Stomach (tissue), 8 donors: ENCODE measurements at regions not wholly inside any gene's neighbourhood (a gene's known extent, or its start where the extent isn't known, plus 50 kb on each side); places are given as distances from the start of the nearest gene placed in this dataset.

ENCODE experiments used
- DNase-seq, 2 donors: peaks; one replicate each; pipeline versions ENCODE4 v3.0.0 to v3.0.0-alpha.2; 2013 to 2019
- H3K27ac ChIP-seq, 5 donors: fragments of 200-600 bp in 4 of 5; sonication (generic) in 4 of 5; one replicate each; pipeline ENCODE4 v1.5.1; 2013 to 2019; ENCODE audit warnings: mild to moderate bottlenecking in 1 of 5, moderate library complexity in 1 of 5
- H3K27me3 ChIP-seq, 3 donors: fragments of 200-600 bp; sonication (generic); one replicate each; pipeline ENCODE4 v1.5.1; 2017 to 2019; ENCODE audit warnings: mixed run types in 1 of 3
- H3K36me3 ChIP-seq, 4 donors: fragments of 200-600 bp; sonication (generic); 1 replicate in 3 of 4; 2 replicates in 1 of 4; pipeline ENCODE4 v1.5.1; 2016 to 2019
- H3K4me1 ChIP-seq, 4 donors: fragments of 200-600 bp; sonication (generic); one replicate each; pipeline ENCODE4 v1.5.1; 2016 to 2019
- H3K4me3 ChIP-seq, 4 donors: fragments of 200-600 bp; sonication (generic) in 3 of 4; one replicate each; pipeline ENCODE4 v1.5.1; 2016 to 2019; ENCODE audit warnings: mild to moderate bottlenecking in 1 of 4
- H3K9me3 ChIP-seq, 4 donors: fragments of 200-600 bp; sonication (generic); one replicate each; pipeline ENCODE4 v1.5.1; 2016 to 2019
- CTCF ChIP-seq, 7 experiments: fragments of 450-650 bp in 4 of 7; fragments of 200-600 bp in 3 of 7; sonication (generic) in 3 of 7; IDR thresholded peaks; one replicate each; pipeline ENCODE4 v1.5.1; 2016 to 2019; ENCODE audit warnings: antibody characterized with exemption in 7 of 7, control low read depth in 2 of 7, mild to moderate bottlenecking in 1 of 7
- EP300 ChIP-seq: sonication (generic); formaldehyde crosslinking; IDR thresholded peaks from one replicate; pipeline ENCODE4 v1.6.1; 2017; ENCODE audit warnings: antibody characterized with exemption
- POLR2A ChIP-seq, 4 donors: fragments of 450-650 bp; IDR thresholded peaks; one replicate each; pipeline ENCODE4 v1.6.1; 2016; ENCODE audit warnings: antibody characterized with exemption in 4 of 4, control low read depth in 2 of 4, mild to moderate bottlenecking in 1 of 4, moderate library complexity in 1 of 4
- POLR2AphosphoS5 ChIP-seq, 3 donors: sonication (generic); formaldehyde crosslinking; IDR thresholded peaks; one replicate each; pipeline ENCODE4 v1.6.1; 2016; ENCODE audit warnings: antibody characterized with exemption in 3 of 3
- WGBS, 5 donors: extraction: QIAGEN DNeasy Blood & Tissue Kit in 3 of 5; methylation state at CpG; one replicate each; pipeline versions ENCODE4 v1.1.5 to v1.1.7; 2013 to 2018; 5-methylcytosine and 5-hydroxymethylcytosine counted together
- intact Hi-C: fragments of 100-400 bp; cut with DNase I; formaldehyde crosslinking; loops from one replicate; pipeline ENCODE4 v1.15.1; 2023; ENCODE audit warnings: low total_unique reads
- donor health status: healthy with polysubstance abuse.
- donor health status: Bipolar disorder and iron deficiency.
- donor health status: healthy.

- DNase-seq: peak in 1 of 2 donors; percentile 52
- Histone ChIP-seq H3K9me3 (no peaks in the 10 kb centered on the region), H3K27ac (no peak overlapping the region), H3K36me3 (no peaks in the 10 kb centered on the region), H3K27me3 (peaks cover 0 to 29% (median 14%) of the 10 kb centered on the region in 3 donors), H3K4me1 (peaks cover 0 to 12% (median 9%) of the 10 kb centered on the region in 4 donors), H3K4me3 (no peak overlapping the region)
- 36 to 50% (median 48%) methylated on average over 2 of the region's 2 CpGs for WGBS, 5 donors
- intact Hi-C loops: no loop called here
- TF ChIP-seq POLR2AphosphoS5 (IDR thresholded peaks at IDR 0.05): no peak
- TF ChIP-seq EP300: no peak
- TF ChIP-seq POLR2A (IDR thresholded peaks at IDR 0.05): no peak
- no peak for TF ChIP-seq CTCF (IDR thresholded peaks at IDR 0.05)
Observed at GRCh38 chr17:72222661-72223380, 102.0 kb downstream of the SOX9 start.

- intact Hi-C loops: no loop called here
- no peak overlapping the region for H3K27ac ChIP-seq
- 93 to 97% (median 95%) methylated on average over 11 of the region's 11 CpGs for WGBS, 5 donors
Observed at GRCh38 chr17:72223866-72224291, 103.1 kb downstream of the SOX9 start.

GRCh38 chr17:72226322-72226721 lies 105.5 kb downstream of the SOX9 start:
- no peaks in the 10 kb centered on the region for H3K36me3 ChIP-seq
- TF ChIP-seq EP300: no peak
- H3K9me3 ChIP-seq: no peaks in the 10 kb centered on the region
- H3K27me3 ChIP-seq: no peaks in the 10 kb centered on the region
- no peak overlapping the region for H3K4me3 ChIP-seq
- H3K27ac ChIP-seq: no peak overlapping the region
- intact Hi-C loops: no loop called here
- no peak for DNase-seq
- WGBS, 5 donors: 87 to 91% (median 90%) methylated on average over 3 of the region's 3 CpGs
- H3K4me1 ChIP-seq: no peaks in the 10 kb centered on the region

More at GRCh38 chr17:72223866-72224291, 103.1 kb downstream of the SOX9 start:
- DNase-seq: no peak
- Histone ChIP-seq H3K9me3 (no peaks in the 10 kb centered on the region), H3K27me3 (peaks cover 0 to 23% (median 14%) of the 10 kb centered on the region in 3 donors), H3K36me3 (no peaks in the 10 kb centered on the region), H3K4me3 (no peak overlapping the region), H3K4me1 (peaks cover 0 to 12% (median 9%) of the 10 kb centered on the region in 4 donors)
- no peak for TF ChIP-seq POLR2AphosphoS5 (IDR thresholded peaks at IDR 0.05)
- TF ChIP-seq POLR2A (IDR thresholded peaks at IDR 0.05): no peak

- WGBS, 5 donors: 69 to 81% (median 77%) methylated on average over 3 of the region's 3 CpGs
- H3K4me3 ChIP-seq: no peak overlapping the region
- no peak overlapping the region for H3K27ac ChIP-seq
- intact Hi-C loops: no loop called here
- H3K4me1 ChIP-seq: peaks cover 0 to 5% (median 0%) of the 10 kb centered on the region in 4 donors
- H3K9me3 ChIP-seq: no peaks in the 10 kb centered on the region
- no peak for DNase-seq
- peaks cover 0 to 12% (median 0%) of the 10 kb centered on the region in 3 donors for H3K27me3 ChIP-seq
- no peaks in the 10 kb centered on the region for H3K36me3 ChIP-seq
- TF ChIP-seq POLR2A (IDR thresholded peaks at IDR 0.05) (no peak), CTCF (IDR thresholded peaks at IDR 0.05) (no peak), POLR2AphosphoS5 (IDR thresholded peaks at IDR 0.05) (no peak), EP300 (no peak)
Observed at GRCh38 chr17:72233986-72234385, 113.2 kb downstream of the SOX9 start.

- Histone ChIP-seq H3K4me1 (peaks cover 0 to 5% (median 0%) of the 10 kb centered on the region in 4 donors), H3K27ac (no peak overlapping the region), H3K9me3 (no peaks in the 10 kb centered on the region), H3K36me3 (no peaks in the 10 kb centered on the region), H3K4me3 (no peak overlapping the region), H3K27me3 (peaks cover 0 to 12% (median 0%) of the 10 kb centered on the region in 3 donors)
- WGBS, 5 donors: 64 to 84% (median 82%) methylated on average over 5 of the region's 5 CpGs
- intact Hi-C loops: no loop called here
- TF ChIP-seq POLR2A (IDR thresholded peaks at IDR 0.05) (no peak), CTCF (IDR thresholded peaks at IDR 0.05) (no peak), POLR2AphosphoS5 (IDR thresholded peaks at IDR 0.05) (no peak), EP300 (no peak)
- DNase-seq: no peak
Observed at GRCh38 chr17:72234985-72235384, 114.2 kb downstream of the SOX9 start.
